Common myeloid progenitor, CD34-positive (primary cell): ENCODE measurements at regions not wholly inside any gene's neighbourhood (a gene's known extent, or its start where the extent isn't known, plus 50 kb on each side); places are given as distances from the start of the nearest gene placed in this dataset.

Experiments
- CTCF ChIA-PET: fragments of 350-600 bp; sonication (Branson Sonifier 250); formaldehyde crosslinking; loops from one replicate; lab custom pipeline; 2021; ENCODE audit warnings: antibody characterized with exemption; lab: Charles Lee
- POLR2A ChIA-PET: fragments of 350-600 bp; sonication (Branson Sonifier 250); formaldehyde crosslinking; loops from one replicate; lab custom pipeline; 2021; ENCODE audit warnings: antibody characterized with exemption; lab: Charles Lee
- DNase-seq, 3 donors: peaks; one replicate each; pipeline versions ENCODE4 v3.0.0 to v3.0.0-alpha.2; 2013
- H3K27ac ChIP-seq, 2 experiments: 1 replicate in 1 of 2; 2 replicates in 1 of 2; pipeline ENCODE4 v1.7.0; 2013; ENCODE audit warnings: inconsistent platforms in 2 of 2, low read length in 2 of 2, mild to moderate bottlenecking in 2 of 2, low read depth in 1 of 2, moderate library complexity in 1 of 2; ENCODE audit not compliant: severe bottlenecking in 2 of 2, insufficient read depth in 1 of 2, poor library complexity in 1 of 2
- H3K27me3 ChIP-seq, 5 experiments: replicated peaks in 2 of 5; 1 replicate in 3 of 5; 2 replicates in 2 of 5; pipeline versions ENCODE4 v1.6.1 to v1.7.0; 2013; ENCODE audit warnings: low read length in 4 of 5, mild to moderate bottlenecking in 2 of 5, moderate library complexity in 2 of 5, inconsistent platforms in 1 of 5; ENCODE audit not compliant: insufficient read depth in 5 of 5, control insufficient read depth in 4 of 5
- H3K36me3 ChIP-seq, 4 experiments: 1 replicate in 2 of 4; 2 replicates in 2 of 4; pipeline versions ENCODE4 v1.6.1 to v1.7.0; 2013; ENCODE audit warnings: low read length in 3 of 4, control low read depth in 1 of 4, mild to moderate bottlenecking in 1 of 4; ENCODE audit not compliant: control insufficient read depth in 4 of 4, insufficient read depth in 4 of 4
- H3K4me1 ChIP-seq, 4 experiments: 1 replicate in 3 of 4; 2 replicates in 1 of 4; pipeline versions ENCODE4 v1.6.1 to v1.7.1; 2013; ENCODE audit warnings: low read length in 3 of 4, mild to moderate bottlenecking in 3 of 4, control low read depth in 1 of 4, inconsistent platforms in 1 of 4, moderate library complexity in 1 of 4; ENCODE audit not compliant: control insufficient read depth in 4 of 4, insufficient read depth in 4 of 4; ENCODE audit errors: control extremely low read depth in 1 of 4
- H3K4me3 ChIP-seq, 7 experiments: 1 replicate in 4 of 7; 2 replicates in 3 of 7; pipeline versions ENCODE4 v1.5.1 to v1.7.0; 2013; ENCODE audit warnings: mild to moderate bottlenecking in 7 of 7, low read length in 6 of 7, moderate library complexity in 6 of 7, inconsistent platforms in 2 of 7, low read depth in 2 of 7, control low read depth in 1 of 7; ENCODE audit not compliant: insufficient read depth in 4 of 7, control insufficient read depth in 1 of 7; ENCODE audit errors: extremely low read depth in 1 of 7
- H3K9me3 ChIP-seq, 5 experiments: 1 replicate in 4 of 5; 2 replicates in 1 of 5; pipeline versions ENCODE4 v1.6.1 to v1.7.1; 2013; ENCODE audit warnings: low read length in 4 of 5, mild to moderate bottlenecking in 2 of 5, inconsistent platforms in 1 of 5, low read depth in 1 of 5, moderate library complexity in 1 of 5; ENCODE audit not compliant: control insufficient read depth in 4 of 5, insufficient read depth in 2 of 5; ENCODE audit errors: control extremely low read depth in 1 of 5
- WGBS: methylation state at CpG from one replicate; pipeline ENCODE4 v1.1.5; 2013; ENCODE audit not compliant: insufficient coverage; 5-methylcytosine and 5-hydroxymethylcytosine counted together

GRCh38 chr10:94074462-94074861, 80.7 kb downstream of the PLCE1 start:
- Histone ChIP-seq H3K36me3 (no peaks in the 10 kb centered on the region), H3K27me3 (peaks cover 0 to 5% (median 3%) of the 10 kb centered on the region in 5 experiments), H3K4me3 (no peak overlapping the region), H3K27ac (no peak overlapping the region), H3K9me3 (no peaks in the 10 kb centered on the region), H3K4me1 (no peaks in the 10 kb centered on the region)
- WGBS = no CpG with 5 or more reads among the region's 1 CpG
- no peak for DNase-seq
- ChIA-PET CTCF (no interaction called here), POLR2A (no interaction called here)

GRCh38 chr10:94075506-94075905, 81.8 kb downstream of the PLCE1 start:
- Histone ChIP-seq H3K27ac (no peak overlapping the region), H3K4me1 (no peaks in the 10 kb centered on the region), H3K4me3 (no peak overlapping the region), H3K36me3 (no peaks in the 10 kb centered on the region), H3K27me3 (peaks cover 0 to 5% (median 2%) of the 10 kb centered on the region in 5 experiments), H3K9me3 (no peaks in the 10 kb centered on the region)
- CTCF ChIA-PET = no interaction called here
- no peak for DNase-seq
- POLR2A ChIA-PET = no interaction called here
- 100% methylated on average over 1 of the region's 2 CpGs for WGBS

- H3K27me3 ChIP-seq = peaks cover 0 to 5% (median 0%) of the 10 kb centered on the region in 5 experiments
- POLR2A ChIA-PET = interaction anchor here (0.6 kb wide), 1 partner anchor 37 kb away, joined by 3 read pairs; no protein-coding TSS in a partner anchor
- DNase-seq = no peak
- CTCF ChIA-PET = no interaction called here
- 80% methylated on average over 2 of the region's 2 CpGs for WGBS
- H3K4me3 ChIP-seq = no peak overlapping the region
- no peaks in the 10 kb centered on the region for H3K4me1 ChIP-seq
- H3K36me3 ChIP-seq = no peaks in the 10 kb centered on the region
- no peak overlapping the region for H3K27ac ChIP-seq
- no peaks in the 10 kb centered on the region for H3K9me3 ChIP-seq
Measured at GRCh38 chr10:94076325-94076841, 82.7 kb downstream of the PLCE1 start.

- H3K9me3 ChIP-seq = peaks cover 0 to 2% (median 0%) of the 10 kb centered on the region in 5 experiments
- H3K4me3 ChIP-seq = no peak overlapping the region
- no peaks in the 10 kb centered on the region for H3K36me3 ChIP-seq
- H3K27ac ChIP-seq = no peak overlapping the region
- H3K4me1 ChIP-seq = no peaks in the 10 kb centered on the region
- POLR2A ChIA-PET = interaction anchor here (0.6 kb wide), 1 partner anchor 36 kb away, joined by 3 read pairs; no protein-coding TSS in a partner anchor
- no peak for DNase-seq
- 100% methylated on average over 2 of the region's 4 CpGs for WGBS
- CTCF ChIA-PET = no interaction called here
- H3K27me3 ChIP-seq = peaks cover 0 to 5% (median 0%) of the 10 kb centered on the region in 5 experiments
Measured at GRCh38 chr10:94077042-94077441, 83.3 kb downstream of the PLCE1 start.

- H3K27ac ChIP-seq = no peak overlapping the region
- CTCF ChIA-PET = no interaction called here
- POLR2A ChIA-PET = no interaction called here
- no peak for DNase-seq
- H3K36me3 ChIP-seq = no peaks in the 10 kb centered on the region
- H3K4me3 ChIP-seq = no peak overlapping the region
- peaks cover 0 to 2% (median 2%) of the 10 kb centered on the region in 5 experiments for H3K27me3 ChIP-seq
- no peaks in the 10 kb centered on the region for H3K4me1 ChIP-seq
- peaks cover 0 to 2% (median 0%) of the 10 kb centered on the region in 5 experiments for H3K9me3 ChIP-seq
Measured at GRCh38 chr10:94080108-94080507, 86.4 kb downstream of the PLCE1 start.

- no peak for DNase-seq
- ChIA-PET POLR2A (no interaction called here), CTCF (no interaction called here)
- Histone ChIP-seq H3K4me1 (no peaks in the 10 kb centered on the region), H3K4me3 (no peak overlapping the region), H3K27ac (no peak overlapping the region), H3K9me3 (peaks cover 0 to 2% (median 0%) of the 10 kb centered on the region in 5 experiments), H3K27me3 (peaks cover 0 to 8% (median under 1%) of the 10 kb centered on the region in 5 experiments), H3K36me3 (no peaks in the 10 kb centered on the region)
- WGBS = 100% methylated on average over 4 of the region's 5 CpGs
Measured at GRCh38 chr10:94083662-94084265, 90.0 kb downstream of the PLCE1 start.

- Histone ChIP-seq H3K36me3 (no peaks in the 10 kb centered on the region), H3K27me3 (peaks cover 0 to 11% (median 5%) of the 10 kb centered on the region in 5 experiments), H3K27ac (no peak overlapping the region), H3K4me3 (no peak overlapping the region), H3K9me3 (peaks cover 0 to 2% (median 0%) of the 10 kb centered on the region in 5 experiments), H3K4me1 (no peaks in the 10 kb centered on the region)
- DNase-seq = no peak
- POLR2A ChIA-PET = no interaction called here
- CTCF ChIA-PET = no interaction called here
- WGBS = 82% methylated on average over 5 of the region's 5 CpGs
Measured at GRCh38 chr10:94084344-94084743, 90.6 kb downstream of the PLCE1 start.
